Neuronal stem cell (in vitro differentiated cells): ENCODE measurements at regions not wholly inside any gene's neighbourhood (a gene's known extent, or its start where the extent isn't known, plus 50 kb on each side); places are given as distances from the start of the nearest gene placed in this dataset.

ENCODE experiments used
- DNase-seq: peaks from one replicate; pipeline ENCODE4 v3.0.0-alpha.2; 2013; ENCODE audit warnings: low spot score
- H2AFZ ChIP-seq: one replicate; pipeline ENCODE4 v1.6.1; 2013; ENCODE audit warnings: mild to moderate bottlenecking, low read length, inconsistent platforms
- H2AK5ac ChIP-seq: 2 replicates; pipeline ENCODE4 v1.6.1; 2013; ENCODE audit warnings: low read depth, mild to moderate bottlenecking, inconsistent platforms, low read length, moderate library complexity, mixed read lengths
- H2BK120ac ChIP-seq: 2 replicates; pipeline ENCODE4 v1.6.1; 2013; ENCODE audit warnings: low read depth, mild to moderate bottlenecking, inconsistent platforms, low read length, moderate library complexity, mixed read lengths
- H2BK12ac ChIP-seq: one replicate; pipeline ENCODE4 v1.6.1; 2013; ENCODE audit warnings: low read length, inconsistent platforms
- H2BK15ac ChIP-seq: 2 replicates; pipeline ENCODE4 v1.6.1; 2013; ENCODE audit warnings: mild to moderate bottlenecking, low read length, inconsistent platforms, mixed read lengths
- H2BK5ac ChIP-seq: one replicate; pipeline ENCODE4 v1.6.1; 2013; ENCODE audit warnings: inconsistent platforms, mild to moderate bottlenecking, low read length, moderate library complexity
- H3K14ac ChIP-seq: one replicate; pipeline ENCODE4 v1.6.1; 2013; ENCODE audit warnings: low read length, inconsistent platforms
- H3K18ac ChIP-seq: 2 replicates; pipeline ENCODE4 v1.6.1; 2013; ENCODE audit warnings: low read length, inconsistent platforms
- H3K23ac ChIP-seq: 2 replicates; pipeline ENCODE4 v1.6.1; 2013; ENCODE audit warnings: low read depth, mild to moderate bottlenecking, mixed read lengths, low read length, inconsistent platforms; ENCODE audit not compliant: poor library complexity
- H3K27ac ChIP-seq: replicated peaks from 3 replicates; pipeline ENCODE4 v1.5.1; 2013; ENCODE audit warnings: low read length, inconsistent platforms
- H3K27me3 ChIP-seq, 3 experiments: 2 replicates each; pipeline ENCODE4 v1.6.1; 2013; ENCODE audit warnings: low read length in 3 of 3, mild to moderate bottlenecking in 2 of 3, inconsistent platforms in 1 of 3, low read depth in 1 of 3, mixed read lengths in 1 of 3, moderate library complexity in 1 of 3; ENCODE audit not compliant: control insufficient read depth in 3 of 3, insufficient read depth in 3 of 3
- H3K36me3 ChIP-seq, 2 donors: replicated peaks in 1 of 2; 2 replicates each; pipeline ENCODE4 v1.6.1; 2013; ENCODE audit warnings: low read length in 2 of 2; ENCODE audit not compliant: control insufficient read depth in 2 of 2, insufficient read depth in 2 of 2
- H3K4ac ChIP-seq: 2 replicates; pipeline ENCODE4 v1.6.1; 2013; ENCODE audit warnings: inconsistent platforms, mild to moderate bottlenecking, low read length, moderate library complexity
- H3K4me1 ChIP-seq, 2 donors: 1 replicate in 1 of 2; 2 replicates in 1 of 2; pipeline ENCODE4 v1.6.1; 2013; ENCODE audit warnings: low read length in 2 of 2, low read depth in 1 of 2; ENCODE audit not compliant: control insufficient read depth in 2 of 2, insufficient read depth in 1 of 2
- H3K4me2 ChIP-seq: one replicate; pipeline ENCODE4 v1.6.1; 2013; ENCODE audit warnings: mild to moderate bottlenecking, low read length, inconsistent platforms; ENCODE audit not compliant: insufficient read depth, poor library complexity, severe bottlenecking
- H3K4me3 ChIP-seq, 2 donors: 2 replicates each; pipeline ENCODE4 v1.5.1; 2013; ENCODE audit warnings: low read length in 2 of 2, mild to moderate bottlenecking in 2 of 2, inconsistent platforms in 1 of 2, moderate library complexity in 1 of 2
- H3K79me1 ChIP-seq: one replicate; pipeline ENCODE4 v1.6.1; 2013; ENCODE audit warnings: low read depth, mild to moderate bottlenecking, inconsistent platforms, low read length, moderate library complexity
- H3K9ac ChIP-seq: one replicate; pipeline ENCODE4 v1.6.1; 2013; ENCODE audit warnings: mild to moderate bottlenecking, low read depth, low read length, inconsistent platforms; ENCODE audit not compliant: poor library complexity
- H3K9me3 ChIP-seq, 2 donors: replicated peaks in 1 of 2; 2 replicates each; pipeline versions ENCODE3 to v1.6.1; 2013; ENCODE audit warnings: low read length in 2 of 2, mild to moderate bottlenecking in 2 of 2, inconsistent platforms in 1 of 2, low read depth in 1 of 2, mixed read lengths in 1 of 2, moderate library complexity in 1 of 2; ENCODE audit not compliant: control insufficient read depth in 2 of 2, insufficient read depth in 1 of 2
- H4K8ac ChIP-seq: one replicate; pipeline ENCODE4 v1.6.1; 2013; ENCODE audit warnings: low read depth, mild to moderate bottlenecking, inconsistent platforms, low read length, moderate library complexity
- H4K91ac ChIP-seq: one replicate; pipeline ENCODE4 v1.6.1; 2013; ENCODE audit warnings: low read length, low read depth, mild to moderate bottlenecking, inconsistent platforms; ENCODE audit not compliant: poor library complexity
- WGBS, 2 donors: extraction: QIAGEN DNeasy Blood & Tissue Kit; methylation state at CpG; one replicate each; pipeline ENCODE4 v1.1.7; 2013; ENCODE audit warnings: missing lambda C conversion rate in 2 of 2, mixed read lengths in 1 of 2; ENCODE audit not compliant: insufficient read length in 2 of 2, insufficient replicate concordance in 1 of 2; ENCODE audit errors: extremely low coverage in 2 of 2; 5-methylcytosine and 5-hydroxymethylcytosine counted together

GRCh38 chr10:77687621-77688020, 50.0 kb upstream of the KCNMA1 start:
- no peak overlapping the region for H3K4ac ChIP-seq
- H3K4me1 ChIP-seq, result peaks cover 0 to 15% of the 10 kb centered on the region in 2 donors
- peaks cover 0 to 2% of the 10 kb centered on the region in 2 donors for H3K9me3 ChIP-seq
- H4K91ac ChIP-seq, result no peak overlapping the region
- no peaks in the 10 kb centered on the region for H3K36me3 ChIP-seq
- DNase-seq, result no peak
- H2AFZ ChIP-seq, result no peak overlapping the region
- no peak overlapping the region for H3K9ac ChIP-seq
- H2BK120ac ChIP-seq, result no peak overlapping the region
- H3K14ac ChIP-seq, result no peak overlapping the region
- no peak overlapping the region for H3K4me2 ChIP-seq
- no peak overlapping the region for H2BK5ac ChIP-seq
- no peak overlapping the region for H2BK12ac ChIP-seq
- no peak overlapping the region for H2AK5ac ChIP-seq
- H3K18ac ChIP-seq, result no peak overlapping the region
- H3K27me3 ChIP-seq, result peaks cover 0 to 28% (median 0%) of the 10 kb centered on the region in 3 experiments
- no peak overlapping the region for H3K23ac ChIP-seq
- H3K4me3 ChIP-seq, result no peak overlapping the region
- no peaks in the 10 kb centered on the region for H3K79me1 ChIP-seq
- no peak overlapping the region for H2BK15ac ChIP-seq
- H4K8ac ChIP-seq, result no peak overlapping the region
- no CpG with 5 or more reads among the region's 2 CpGs for WGBS, 2 donors
- no peak overlapping the region for H3K27ac ChIP-seq
